ENCODE measurements at regions not wholly inside any gene's neighbourhood (a gene's known extent, or its start where the extent isn't known, plus 50 kb on each side); places are given as distances from the start of the nearest gene placed in this dataset.

DNA sequence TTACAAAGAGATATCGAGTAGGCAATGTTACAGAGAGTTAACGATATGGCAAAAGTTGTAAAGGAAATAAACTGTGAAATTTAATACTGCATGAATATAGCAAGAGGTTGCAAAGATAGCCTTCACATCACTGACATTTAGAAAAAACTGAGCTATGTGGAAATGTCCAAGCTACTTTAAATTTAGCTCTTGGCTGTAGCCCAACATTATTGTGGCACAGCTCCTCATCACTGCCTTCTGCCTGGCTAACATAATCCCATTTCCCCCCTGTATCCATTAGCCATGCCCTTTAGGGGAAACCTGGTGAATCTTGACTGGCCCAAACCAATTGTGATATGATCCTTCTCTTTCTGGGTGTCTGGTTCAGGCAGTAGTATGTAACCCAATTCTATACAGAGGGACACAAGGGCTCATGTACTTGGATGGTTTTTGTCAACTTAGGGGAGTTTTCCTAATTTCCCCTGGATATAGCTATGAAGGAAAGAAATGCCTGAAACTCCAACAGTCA lies 115.4 kb downstream of the PFDN4 start:
- 95% methylated on average over 2 of the region's 2 CpGs; no CpG with 5 or more reads in 1 of the 2 experiments for WGBS, 2 experiments (ENCODE audit: extremely low coverage in 1 of 2, insufficient coverage in 1 of 2, insufficient read length in 1 of 2, insufficient replicate concordance in 2 of 2, low coverage in 1 of 2, low lambda C conversion rate in 2 of 2, missing lambda C conversion rate in 1 of 2)
- Histone ChIP-seq H3K4me2 (ENCODE audit: insufficient read depth in 1 of 2, low read depth in 2 of 2, low read length in 2 of 2) (no peak overlapping the region), H3K18ac (ENCODE audit: extremely low read depth, low read length) (no peak overlapping the region), H3K56ac (replicated peaks; ENCODE audit: insufficient read length, low read depth, low read length) (no peak overlapping the region), H2BK120ac (replicated peaks; ENCODE audit: low read depth, low read length) (no peak overlapping the region), H2BK12ac (ENCODE audit: low read depth, low read length) (no peak overlapping the region), H3K9me3 (ENCODE audit: insufficient read depth in 2 of 2, low read depth in 1 of 2, low read length in 1 of 2) (no peaks in the 10 kb centered on the region), H4K5ac (ENCODE audit: insufficient read length, low read depth, low read length) (no peak overlapping the region), H3K4me1 (replicated peaks in 1 of 4; ENCODE audit: control insufficient read depth in 3 of 4, insufficient read depth in 4 of 4, low read length in 3 of 4) (no peaks in the 10 kb centered on the region), H3K27me3 (replicated peaks in 1 of 4; ENCODE audit: control insufficient read depth in 3 of 4, extremely low read depth in 1 of 4, insufficient read depth in 3 of 4, low read length in 3 of 4) (no peaks in the 10 kb centered on the region), H4K8ac (ENCODE audit: extremely low read depth, insufficient read depth, low read length) (no peak overlapping the region), H3K23ac (ENCODE audit: insufficient read length) (no peak overlapping the region), H2BK20ac (ENCODE audit: low read length) (no peak overlapping the region), H4K20me1 (replicated peaks in 1 of 2; ENCODE audit: control insufficient read depth in 1 of 2, insufficient read depth in 2 of 2, low read length in 2 of 2) (no peaks in the 10 kb centered on the region), H3K36me3 (ENCODE audit: control insufficient read depth in 2 of 4, insufficient read depth in 4 of 4, low read length in 3 of 4) (no peaks in the 10 kb centered on the region), H3K79me1 (ENCODE audit: low read depth, low read length) (no peaks in the 10 kb centered on the region), H3K79me2 (ENCODE audit: control insufficient read depth in 1 of 2, insufficient read depth in 2 of 2, low read length in 2 of 2) (no peaks in the 10 kb centered on the region), H3K27ac (ENCODE audit: low read depth, low read length) (no peak overlapping the region), H2AFZ (ENCODE audit: low read length) (no peak overlapping the region), H3K23me2 (ENCODE audit: low read depth, low read length) (no peaks in the 10 kb centered on the region), H2BK5ac (ENCODE audit: low read depth, low read length) (no peak overlapping the region), H3K4ac (replicated peaks; ENCODE audit: insufficient read length, low read depth, low read length) (no peak overlapping the region), H4K91ac (replicated peaks; ENCODE audit: insufficient read length, low read length) (no peak overlapping the region), H3K14ac (ENCODE audit: insufficient read length) (no peak overlapping the region), H2BK15ac (ENCODE audit: low read length) (no peak overlapping the region), H2AK5ac (ENCODE audit: low read depth, low read length) (no peak overlapping the region), H3K9ac (replicated peaks in 1 of 4; ENCODE audit: extremely low read depth in 1 of 4, low read depth in 3 of 4, low read length in 3 of 4) (no peak overlapping the region), H3K4me3 (ENCODE audit: extremely low read depth in 1 of 4, insufficient read depth in 2 of 4, low read depth in 3 of 4, low read length in 4 of 4) (no peak overlapping the region)
- no peak for FAIRE-seq
- ChIA-PET CTCF (ENCODE audit: partially characterized antibody) (interaction anchor here (0.6 to 1.3 kb wide), 2 partner anchors 104 to 1490 kb away, joined by 3 read pairs; no protein-coding TSS in a partner anchor), POLR2A (ENCODE audit: partially characterized antibody) (no interaction called here)
- no peak for DNase-seq (ENCODE audit: low read depth in 1 of 2, low spot score in 2 of 2)
- TF ChIP-seq TBP (IDR thresholded peaks at IDR 0.05; ENCODE audit: low read depth, low read length) (no peak), RAD21 (IDR thresholded peaks at IDR 0.05 in 1 of 2, conservative IDR thresholded peaks at IDR 0.05 in 1 of 2; ENCODE audit: low read depth in 2 of 2, low read length in 2 of 2) (no peak), JUN (IDR thresholded peaks at IDR 0.05; ENCODE audit: low read depth, low read length) (no peak), RNF2 (IDR thresholded peaks at IDR 0.05; ENCODE audit: borderline replicate concordance, low read depth, low read length, missing control alignments, poor library complexity, severe bottlenecking) (no peak)

All from H1 (cell line).